ENCODE measurements at regions not wholly inside any gene's neighbourhood (a gene's known extent, or its start where the extent isn't known, plus 50 kb on each side); places are given as distances from the start of the nearest gene placed in this dataset.

GRCh38 chr2:18860179-18860578 lies 270.8 kb upstream of the NT5C1B start:
- intact Hi-C loops (cut with DNase I): no loop called here
- DNase-seq (no peak), ATAC-seq (no peak)
- Histone ChIP-seq H3K27ac (no peak overlapping the region), H3K9me3 (no peaks in the 10 kb centered on the region), H3K27me3 (no peaks in the 10 kb centered on the region), H3K36me3 (no peaks in the 10 kb centered on the region), H3K4me1 (no peaks in the 10 kb centered on the region), H3K4me3 (no peak overlapping the region)
- no peak for TF ChIP-seq CTCF (IDR thresholded peaks at IDR 0.05)
- no peak for TF ChIP-seq POLR2A (IDR thresholded peaks at IDR 0.05)

- ATAC-seq (no peak), DNase-seq (no peak)
- TF ChIP-seq CTCF (IDR thresholded peaks at IDR 0.05) (no peak), POLR2A (IDR thresholded peaks at IDR 0.05) (no peak)
- no peaks in the 10 kb centered on the region for H3K9me3 ChIP-seq
- H3K27ac ChIP-seq: no peak overlapping the region
- no peaks in the 10 kb centered on the region for H3K27me3 ChIP-seq
- H3K36me3 ChIP-seq: no peaks in the 10 kb centered on the region
- intact Hi-C loops (cut with DNase I): no loop called here
- no peaks in the 10 kb centered on the region for H3K4me1 ChIP-seq
- H3K4me3 ChIP-seq: no peak overlapping the region
Observed at GRCh38 chr2:18856765-18857164, 267.4 kb upstream of the NT5C1B start.

GRCh38 chr2:18855027-18855426 lies 265.7 kb upstream of the NT5C1B start:
- no peak for ATAC-seq
- H3K9me3 ChIP-seq: no peaks in the 10 kb centered on the region
- intact Hi-C loops (cut with DNase I): no loop called here

GRCh38 chr2:18849841-18850578 lies 260.6 kb upstream of the NT5C1B start:
- Histone ChIP-seq H3K4me1 (peaks cover 0 to 13% (median 0%) of the 10 kb centered on the region in 12 donors), H3K36me3 (no peaks in the 10 kb centered on the region), H3K9me3 (no peaks in the 10 kb centered on the region), H3K27ac (no peak overlapping the region), H3K4me3 (no peak overlapping the region), H3K27me3 (no peaks in the 10 kb centered on the region)
- ATAC-seq: no peak
- TF ChIP-seq POLR2A (IDR thresholded peaks at IDR 0.05) (no peak), CTCF (IDR thresholded peaks at IDR 0.05) (no peak)
- intact Hi-C loops (cut with DNase I): no loop called here
- no peak for DNase-seq
- WGBS, 4 donors: 72 to 87% (median 76%) methylated on average over 2 of the region's 2 CpGs

More at GRCh38 chr2:18855027-18855426, 265.7 kb upstream of the NT5C1B start:
- no peak for DNase-seq
- no peak overlapping the region for H3K27ac ChIP-seq
- H3K27me3 ChIP-seq: no peaks in the 10 kb centered on the region
- H3K4me3 ChIP-seq: no peak overlapping the region
- TF ChIP-seq CTCF (IDR thresholded peaks at IDR 0.05): peak in 7 of 12 donors; percentile 7 to 34 (median 27)
- no peak for TF ChIP-seq POLR2A (IDR thresholded peaks at IDR 0.05)
- H3K4me1 ChIP-seq: no peaks in the 10 kb centered on the region
- no peaks in the 10 kb centered on the region for H3K36me3 ChIP-seq

Measured in heart left ventricle (tissue), 16 donors.